Spleen (tissue), 11 donors: ENCODE measurements at regions not wholly inside any gene's neighbourhood (a gene's known extent, or its start where the extent isn't known, plus 50 kb on each side); places are given as distances from the start of the nearest gene placed in this dataset.
"Not testable (repeated sequence)": the region's sequence is repeated elsewhere in the genome, so short reads cannot be mapped to it uniquely, and the experiment has no call there.

Experiments used
- DNase-seq: peaks from one replicate; pipeline ENCODE4 v3.0.0-alpha.2; 2020
- H3K27ac ChIP-seq, 8 donors: fragments of 200-600 bp; sonication (generic) in 7 of 8; 1 replicate in 4 of 8; 2 replicates in 4 of 8; pipeline versions ENCODE4 v1.5.0 to v1.8.0; 2016 to 2021; ENCODE audit warnings: inconsistent platforms in 4 of 8, mild to moderate bottlenecking in 4 of 8, moderate library complexity in 1 of 8
- H3K27me3 ChIP-seq, 7 donors: fragments of 200-600 bp; sonication (generic) in 6 of 7; replicated peaks in 1 of 7; 1 replicate in 4 of 7; 2 replicates in 3 of 7; pipeline versions ENCODE4 v1.5.0 to v1.8.0; 2016 to 2021; ENCODE audit warnings: inconsistent platforms in 3 of 7, mild to moderate bottlenecking in 1 of 7
- H3K36me3 ChIP-seq, 6 donors: fragments of 200-600 bp; sonication (generic) in 5 of 6; 1 replicate in 4 of 6; 2 replicates in 2 of 6; pipeline versions ENCODE4 v1.5.0 to v1.8.0; 2016 to 2021; ENCODE audit warnings: inconsistent platforms in 2 of 6
- H3K4me1 ChIP-seq, 6 donors: fragments of 200-600 bp; sonication (generic) in 5 of 6; 1 replicate in 3 of 6; 2 replicates in 3 of 6; pipeline versions ENCODE4 v1.5.0 to v1.8.0; 2016 to 2021; ENCODE audit warnings: inconsistent platforms in 3 of 6
- H3K4me3 ChIP-seq, 8 donors: fragments of 200-600 bp; sonication (generic) in 7 of 8; 1 replicate in 4 of 8; 2 replicates in 4 of 8; pipeline versions ENCODE4 v1.5.0 to v1.8.0; 2016 to 2021; ENCODE audit warnings: inconsistent platforms in 4 of 8, mild to moderate bottlenecking in 4 of 8, moderate library complexity in 2 of 8
- H3K9me3 ChIP-seq, 8 donors: fragments of 200-600 bp; sonication (generic) in 7 of 8; 1 replicate in 4 of 8; 2 replicates in 4 of 8; pipeline versions ENCODE4 v1.5.0 to v1.8.0; 2016 to 2021; ENCODE audit warnings: inconsistent platforms in 4 of 8
- POLR2A ChIP-seq, 3 donors: fragments of 450-650 bp; IDR thresholded peaks; one replicate each; pipeline ENCODE4 v1.5.1; 2017; ENCODE audit warnings: antibody characterized with exemption in 3 of 3, mild to moderate bottlenecking in 1 of 3
- POLR2AphosphoS5 ChIP-seq, 3 donors: sonication (generic); formaldehyde crosslinking; IDR thresholded peaks; one replicate each; pipeline ENCODE4 v1.5.1; 2017; ENCODE audit warnings: antibody characterized with exemption in 3 of 3
- WGBS, 5 donors: extraction: QIAGEN DNeasy Blood & Tissue Kit in 3 of 5; methylation state at CpG; one replicate each; pipeline versions ENCODE4 v1.1.5 to v1.1.7; 2013 to 2018; 5-methylcytosine and 5-hydroxymethylcytosine counted together
- intact Hi-C: fragments of 100-400 bp; cut with DNase I; formaldehyde crosslinking; loops from one replicate; pipeline ENCODE4 v1.15.0; 2023; ENCODE audit warnings: low total_unique reads
- TF ChIP-seq, protein P1 (sequence below), 11 experiments: fragments of 200-600 bp in 7 of 11; fragments of 450-650 bp in 4 of 11; sonication (generic) in 4 of 11; IDR thresholded peaks in 8 of 11; conservative IDR thresholded peaks in 3 of 11; 1 replicate in 7 of 11; 2 replicates in 4 of 11; pipeline versions ENCODE4 v1.4.0 to v1.8.0; 2016 to 2021; ENCODE audit warnings: antibody characterized with exemption in 11 of 11, inconsistent platforms in 4 of 11, mild to moderate bottlenecking in 1 of 11
- donor health status: healthy with polysubstance abuse.
- donor health status: DM: no; HTN: no; CAD: no; lungs with moderate emphysema.
- donor health status: DM: no; HTN: no; CAD: no.
- donor health status: Bipolar disorder and iron deficiency.
- donor health status: healthy.
- donor health status: DM: no; HTN: no; CAD: no.
- donor health status: DM: yes; HTN: yes; CAD: no.

- intact Hi-C loops = no loop called here
- no peak for DNase-seq
- Histone ChIP-seq H3K4me3 (no peak overlapping the region), H3K9me3 (peaks cover 0 to 49% (median 19%) of the 10 kb centered on the region in 8 donors), H3K4me1 (no peaks in the 10 kb centered on the region), H3K36me3 (no peaks in the 10 kb centered on the region), H3K27ac (no peak overlapping the region), H3K27me3 (no peaks in the 10 kb centered on the region)
- TF ChIP-seq, protein P1, sequence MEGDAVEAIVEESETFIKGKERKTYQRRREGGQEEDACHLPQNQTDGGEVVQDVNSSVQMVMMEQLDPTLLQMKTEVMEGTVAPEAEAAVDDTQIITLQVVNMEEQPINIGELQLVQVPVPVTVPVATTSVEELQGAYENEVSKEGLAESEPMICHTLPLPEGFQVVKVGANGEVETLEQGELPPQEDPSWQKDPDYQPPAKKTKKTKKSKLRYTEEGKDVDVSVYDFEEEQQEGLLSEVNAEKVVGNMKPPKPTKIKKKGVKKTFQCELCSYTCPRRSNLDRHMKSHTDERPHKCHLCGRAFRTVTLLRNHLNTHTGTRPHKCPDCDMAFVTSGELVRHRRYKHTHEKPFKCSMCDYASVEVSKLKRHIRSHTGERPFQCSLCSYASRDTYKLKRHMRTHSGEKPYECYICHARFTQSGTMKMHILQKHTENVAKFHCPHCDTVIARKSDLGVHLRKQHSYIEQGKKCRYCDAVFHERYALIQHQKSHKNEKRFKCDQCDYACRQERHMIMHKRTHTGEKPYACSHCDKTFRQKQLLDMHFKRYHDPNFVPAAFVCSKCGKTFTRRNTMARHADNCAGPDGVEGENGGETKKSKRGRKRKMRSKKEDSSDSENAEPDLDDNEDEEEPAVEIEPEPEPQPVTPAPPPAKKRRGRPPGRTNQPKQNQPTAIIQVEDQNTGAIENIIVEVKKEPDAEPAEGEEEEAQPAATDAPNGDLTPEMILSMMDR (IDR thresholded peaks at IDR 0.05 in 8 of 11, conservative IDR thresholded peaks at IDR 0.05 in 3 of 11) = no peak
- TF ChIP-seq POLR2A (IDR thresholded peaks at IDR 0.05) (no peak), POLR2AphosphoS5 (IDR thresholded peaks at IDR 0.05) (no peak)
These were observed 643.2 kb upstream of the SYNCRIP start for GRCh38 chr6:86285876-86286275.

DNA sequence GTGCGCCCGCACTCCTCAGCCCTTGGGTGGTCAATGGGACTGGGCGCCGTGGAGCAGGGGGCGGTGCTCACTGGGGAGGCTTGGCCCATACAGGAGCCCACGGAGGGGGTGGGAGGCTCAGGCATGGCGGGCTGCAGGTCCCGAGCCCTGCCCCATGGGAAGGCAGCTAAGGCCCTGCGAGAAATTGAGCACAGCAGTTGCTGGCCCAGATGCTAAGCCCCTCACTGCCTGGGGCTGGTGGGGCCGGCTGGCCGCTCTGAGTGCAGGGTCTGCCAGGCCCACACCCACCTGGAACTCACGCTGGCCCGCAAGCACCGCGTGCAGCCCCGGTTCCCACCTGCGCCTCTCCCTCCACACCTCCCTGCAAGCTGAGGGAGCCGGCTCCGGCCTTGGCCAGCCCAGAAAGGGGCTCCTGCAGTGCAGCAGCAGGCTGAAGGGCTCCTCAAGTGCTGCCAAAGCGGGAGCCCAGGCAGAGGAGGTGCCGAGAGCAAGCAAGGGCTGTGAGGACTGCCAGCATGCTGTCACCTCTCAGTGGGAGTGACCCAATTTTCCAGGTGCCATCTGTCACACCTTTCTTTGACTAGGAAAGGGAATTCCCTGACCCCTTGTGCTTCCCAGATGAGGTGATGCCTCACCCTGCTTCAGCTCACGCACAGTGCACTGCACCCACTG is 642.3 kb upstream of the SYNCRIP start:
- H3K36me3 ChIP-seq, H3K27me3 ChIP-seq, intact Hi-C loops, H3K4me3 ChIP-seq, H3K4me1 ChIP-seq, H3K27ac ChIP-seq: not testable (repeated sequence)
- WGBS, 5 donors = 87 to 95% (median 93%) methylated on average over 8 to 22 of the region's 22 CpGs
- DNase-seq = peak; percentile 68
- H3K9me3 ChIP-seq = peaks cover 0 to 49% (median 19%) of the 10 kb centered on the region in 8 donors

DNA sequence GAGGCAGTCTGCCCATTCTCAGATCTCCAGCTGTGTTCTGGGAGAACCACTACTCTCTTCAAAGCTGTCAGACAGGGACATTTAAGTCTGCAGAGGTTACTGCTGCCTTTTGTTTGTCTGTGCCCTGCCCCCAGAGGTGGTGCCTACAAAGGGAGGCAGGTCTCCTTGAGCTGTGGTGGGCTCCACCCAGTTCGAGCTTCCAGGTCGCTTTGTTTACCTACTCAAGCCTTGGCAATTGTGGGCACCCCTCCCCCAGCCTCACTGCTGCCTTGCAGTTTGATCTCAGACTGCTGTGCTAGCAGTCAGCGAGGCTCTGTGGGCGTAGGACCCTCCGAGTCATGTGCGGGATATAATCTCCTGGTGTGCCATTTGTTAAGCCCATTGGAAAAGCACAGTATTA is 640.9 kb upstream of the SYNCRIP start:
- 82 to 90% (median 90%) methylated on average over 6 of the region's 6 CpGs for WGBS, 5 donors
- H3K36me3 ChIP-seq, H3K4me3 ChIP-seq, H3K27me3 ChIP-seq, H3K27ac ChIP-seq, intact Hi-C loops, H3K4me1 ChIP-seq: not testable (repeated sequence)
- DNase-seq = peak; percentile 48
- peaks cover 0 to 56% (median 19%) of the 10 kb centered on the region in 8 donors for H3K9me3 ChIP-seq

- 71 to 87% (median 80%) methylated on average over 2 to 5 of the region's 5 CpGs for WGBS, 5 donors
- no peaks in the 10 kb centered on the region for H3K36me3 ChIP-seq
- peaks cover 0 to 48% (median 6%) of the 10 kb centered on the region in 8 donors for H3K9me3 ChIP-seq
- no peaks in the 10 kb centered on the region for H3K4me1 ChIP-seq
- H3K27me3 ChIP-seq = no peaks in the 10 kb centered on the region
- intact Hi-C loops = no loop called here
- H3K4me3 ChIP-seq = no peak overlapping the region
- DNase-seq = no peak
- TF ChIP-seq POLR2AphosphoS5 (IDR thresholded peaks at IDR 0.05) (no peak), POLR2A (IDR thresholded peaks at IDR 0.05) (no peak)
- TF ChIP-seq, protein P1 (IDR thresholded peaks at IDR 0.05 in 8 of 11, conservative IDR thresholded peaks at IDR 0.05 in 3 of 11) = no peak
- no peak overlapping the region for H3K27ac ChIP-seq
These were observed 633.4 kb upstream of the SYNCRIP start for GRCh38 chr6:86276056-86276455.

DNA sequence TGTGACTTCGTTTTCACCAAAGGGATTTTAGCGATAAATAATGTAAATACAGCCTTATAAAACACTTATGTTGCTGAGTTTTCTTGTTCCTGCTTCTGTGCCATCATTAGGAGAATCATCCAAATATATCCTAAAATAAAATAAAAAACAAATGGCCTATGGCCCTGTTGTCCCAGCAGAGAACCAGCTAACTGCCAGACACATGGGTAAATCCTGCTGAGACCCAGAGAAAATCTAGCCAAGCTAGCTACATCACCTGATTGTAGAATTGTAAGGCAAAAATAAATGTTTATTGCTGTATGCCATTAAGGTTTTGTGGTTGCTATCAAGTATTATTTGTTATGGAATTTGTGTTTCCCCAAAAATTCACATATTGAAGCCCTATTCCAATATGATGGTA is 631.2 kb upstream of the SYNCRIP start:
- intact Hi-C loops = no loop called here
- WGBS, 5 donors = 61 to 76% (median 72%) methylated on average over 2 of the region's 2 CpGs
- no peak for TF ChIP-seq POLR2A (IDR thresholded peaks at IDR 0.05)
- TF ChIP-seq, protein P1 (IDR thresholded peaks at IDR 0.05 in 8 of 11, conservative IDR thresholded peaks at IDR 0.05 in 3 of 11) = no peak
- TF ChIP-seq POLR2AphosphoS5 (IDR thresholded peaks at IDR 0.05) = no peak
- Histone ChIP-seq H3K27ac (no peak overlapping the region), H3K4me3 (no peak overlapping the region), H3K27me3 (no peaks in the 10 kb centered on the region), H3K4me1 (no peaks in the 10 kb centered on the region), H3K36me3 (no peaks in the 10 kb centered on the region), H3K9me3 (peaks cover 0 to 44% (median 6%) of the 10 kb centered on the region in 8 donors)
- DNase-seq = no peak
